ENCODE measurements at regions not wholly inside any gene's neighbourhood (a gene's known extent, or its start where the extent isn't known, plus 50 kb on each side); places are given as distances from the start of the nearest gene placed in this dataset.

- H3K4me1 ChIP-seq (ENCODE audit: control insufficient read depth, insufficient read depth, low read length) = no peaks in the 10 kb centered on the region
- no peak overlapping the region for H3K27ac ChIP-seq (ENCODE audit: low read length)
- Mint-ChIP-seq H3K27me3 (ENCODE audit: low read depth in 2 of 2) (peaks cover 10 to 15% of the 10 kb centered on the region in 2 donors), H3K4me3 (no peak overlapping the region), H3K36me3 (no peaks in the 10 kb centered on the region), H3K9me3 (no peaks in the 10 kb centered on the region), H3K27ac (no peak overlapping the region), H3K4me1 (peaks cover 0 to 5% of the 10 kb centered on the region in 2 donors)
- peaks cover 2% of the 10 kb centered on the region for H3K27me3 ChIP-seq (ENCODE audit: control insufficient read depth, insufficient read depth, low read length)
- intact Hi-C loops (cut with micrococcal nuclease) = no loop called here
- no peak for TF ChIP-seq CTCF (IDR thresholded peaks at IDR 0.05)
- no peaks in the 10 kb centered on the region for H3K9me3 ChIP-seq (ENCODE audit: control insufficient read depth, insufficient read depth, low read length)
- DNase-seq (no peak), ATAC-seq (no peak)
- H3K36me3 ChIP-seq (ENCODE audit: control insufficient read depth, insufficient read depth, low read length) = no peaks in the 10 kb centered on the region
- H3K4me3 ChIP-seq (ENCODE audit: low read length) = no peak overlapping the region
- WGBS (ENCODE audit: insufficient coverage) = 86% methylated on average over 5 of the region's 5 CpGs
Measured at GRCh38 chr3:140834266-140835037, 107.2 kb upstream of the SLC25A36 start.

- no peak for TF ChIP-seq CTCF (IDR thresholded peaks at IDR 0.05)
- DNase-seq (no peak), ATAC-seq (no peak)
- Histone ChIP-seq H3K36me3 (ENCODE audit: control insufficient read depth, insufficient read depth, low read length) (no peaks in the 10 kb centered on the region), H3K4me1 (ENCODE audit: control insufficient read depth, insufficient read depth, low read length) (peaks cover 6% of the 10 kb centered on the region), H3K4me3 (ENCODE audit: low read length) (no peak overlapping the region), H3K27me3 (ENCODE audit: control insufficient read depth, insufficient read depth, low read length) (no peaks in the 10 kb centered on the region), H3K9me3 (ENCODE audit: control insufficient read depth, insufficient read depth, low read length) (no peaks in the 10 kb centered on the region), H3K27ac (ENCODE audit: low read length) (no peak overlapping the region)
- no peaks in the 10 kb centered on the region for H3K4me1 Mint-ChIP-seq
- no peak overlapping the region for H3K27ac Mint-ChIP-seq
- 38% methylated on average over 4 of the region's 4 CpGs for WGBS (ENCODE audit: insufficient coverage)
- H3K9me3 Mint-ChIP-seq = no peaks in the 10 kb centered on the region
- intact Hi-C loops (cut with micrococcal nuclease) = no loop called here
- peaks cover 11 to 21% of the 10 kb centered on the region in 2 donors for H3K27me3 Mint-ChIP-seq (ENCODE audit: low read depth in 2 of 2)
- H3K4me3 Mint-ChIP-seq = no peak overlapping the region
- H3K36me3 Mint-ChIP-seq = no peaks in the 10 kb centered on the region
Measured at GRCh38 chr3:140842984-140843649, 98.5 kb upstream of the SLC25A36 start.

GRCh38 chr3:140843656-140844055 is 98.0 kb upstream of the SLC25A36 start:
- Mint-ChIP-seq H3K9me3 (no peaks in the 10 kb centered on the region), H3K27ac (no peak overlapping the region), H3K4me3 (no peak overlapping the region), H3K27me3 (ENCODE audit: low read depth in 2 of 2) (peaks cover 11 to 21% of the 10 kb centered on the region in 2 donors), H3K4me1 (no peaks in the 10 kb centered on the region), H3K36me3 (no peaks in the 10 kb centered on the region)
- Histone ChIP-seq H3K4me3 (ENCODE audit: low read length) (no peak overlapping the region), H3K4me1 (ENCODE audit: control insufficient read depth, insufficient read depth, low read length) (peaks cover 6% of the 10 kb centered on the region), H3K9me3 (ENCODE audit: control insufficient read depth, insufficient read depth, low read length) (no peaks in the 10 kb centered on the region), H3K27me3 (ENCODE audit: control insufficient read depth, insufficient read depth, low read length) (no peaks in the 10 kb centered on the region), H3K27ac (ENCODE audit: low read length) (no peak overlapping the region), H3K36me3 (ENCODE audit: control insufficient read depth, insufficient read depth, low read length) (no peaks in the 10 kb centered on the region)
- 72% methylated on average over 3 of the region's 3 CpGs for WGBS (ENCODE audit: insufficient coverage)
- ATAC-seq = no peak
- no peak for DNase-seq
- intact Hi-C loops (cut with micrococcal nuclease) = no loop called here
- TF ChIP-seq CTCF (IDR thresholded peaks at IDR 0.05) = no peak
